ENCODE measurements at regions not wholly inside any gene's neighbourhood (a gene's known extent, or its start where the extent isn't known, plus 50 kb on each side); places are given as distances from the start of the nearest gene placed in this dataset.

DNA sequence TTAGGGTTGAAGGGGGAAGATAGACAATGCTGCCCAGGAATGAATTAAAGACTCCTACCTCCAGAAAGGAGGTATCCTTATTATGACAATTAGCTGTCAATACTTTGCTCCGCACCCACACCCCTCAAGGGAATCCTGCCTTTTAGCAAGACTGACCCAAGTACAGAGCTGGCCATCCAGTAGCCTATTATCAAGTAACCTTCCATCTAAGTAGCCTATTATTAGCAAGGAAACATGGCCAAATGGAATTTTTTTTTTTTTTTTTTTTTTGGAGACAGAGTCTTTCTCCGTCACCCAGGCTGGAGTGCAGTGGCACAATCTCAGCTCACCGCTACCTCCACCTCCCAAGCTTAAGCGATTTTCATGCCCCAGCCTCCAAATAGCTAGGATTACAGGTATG is 161.3 kb downstream of the PMP22 start:
- TF ChIP-seq, protein P1, sequence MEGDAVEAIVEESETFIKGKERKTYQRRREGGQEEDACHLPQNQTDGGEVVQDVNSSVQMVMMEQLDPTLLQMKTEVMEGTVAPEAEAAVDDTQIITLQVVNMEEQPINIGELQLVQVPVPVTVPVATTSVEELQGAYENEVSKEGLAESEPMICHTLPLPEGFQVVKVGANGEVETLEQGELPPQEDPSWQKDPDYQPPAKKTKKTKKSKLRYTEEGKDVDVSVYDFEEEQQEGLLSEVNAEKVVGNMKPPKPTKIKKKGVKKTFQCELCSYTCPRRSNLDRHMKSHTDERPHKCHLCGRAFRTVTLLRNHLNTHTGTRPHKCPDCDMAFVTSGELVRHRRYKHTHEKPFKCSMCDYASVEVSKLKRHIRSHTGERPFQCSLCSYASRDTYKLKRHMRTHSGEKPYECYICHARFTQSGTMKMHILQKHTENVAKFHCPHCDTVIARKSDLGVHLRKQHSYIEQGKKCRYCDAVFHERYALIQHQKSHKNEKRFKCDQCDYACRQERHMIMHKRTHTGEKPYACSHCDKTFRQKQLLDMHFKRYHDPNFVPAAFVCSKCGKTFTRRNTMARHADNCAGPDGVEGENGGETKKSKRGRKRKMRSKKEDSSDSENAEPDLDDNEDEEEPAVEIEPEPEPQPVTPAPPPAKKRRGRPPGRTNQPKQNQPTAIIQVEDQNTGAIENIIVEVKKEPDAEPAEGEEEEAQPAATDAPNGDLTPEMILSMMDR (IDR thresholded peaks at IDR 0.05; ENCODE audit: control extremely low read depth, extremely low read depth, low read depth, missing control alignments), result no peak
- CTCF ChIA-PET, result no interaction called here
- POLR2A ChIA-PET, result no interaction called here
- DNase-seq (ENCODE audit: extremely low spot score), result no peak

GRCh38 chr17:15101175-15101574 is 164.0 kb downstream of the PMP22 start:
- no peak for DNase-seq (ENCODE audit: extremely low spot score)
- ChIA-PET POLR2A (no interaction called here), CTCF (no interaction called here)
- TF ChIP-seq, protein P1 (IDR thresholded peaks at IDR 0.05; ENCODE audit: control extremely low read depth, extremely low read depth, low read depth, missing control alignments), result no peak

GRCh38 chr17:15096511-15096910 is 168.6 kb downstream of the PMP22 start:
- CTCF ChIA-PET, result no interaction called here

DNA sequence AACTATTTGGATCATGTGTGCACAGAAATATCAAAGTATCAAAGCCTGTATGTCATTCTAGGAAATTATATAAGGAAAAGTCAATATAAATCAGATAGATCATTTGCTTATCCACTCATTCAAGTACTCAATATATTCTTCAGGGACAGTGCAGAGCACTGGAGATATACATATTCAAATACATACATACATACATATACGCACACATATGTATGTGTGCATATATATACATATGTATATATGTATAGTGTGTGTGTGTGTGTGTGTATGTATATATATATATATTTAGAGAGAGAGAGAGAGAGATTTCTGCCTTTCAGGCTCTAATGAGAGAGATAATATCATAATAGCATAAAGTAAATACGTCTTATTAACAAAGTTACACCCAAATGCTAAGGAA is 169.2 kb downstream of the PMP22 start:
- ChIA-PET CTCF (no interaction called here), POLR2A (no interaction called here)
- TF ChIP-seq, protein P1 (IDR thresholded peaks at IDR 0.05; ENCODE audit: control extremely low read depth, extremely low read depth, low read depth, missing control alignments), result no peak
- no peak for DNase-seq (ENCODE audit: extremely low spot score)

More at GRCh38 chr17:15096511-15096910, 168.6 kb downstream of the PMP22 start:
- no peak for DNase-seq (ENCODE audit: extremely low spot score)
- POLR2A ChIA-PET, result no interaction called here
- TF ChIP-seq, protein P1 (IDR thresholded peaks at IDR 0.05; ENCODE audit: control extremely low read depth, extremely low read depth, low read depth, missing control alignments), result no peak

DNA sequence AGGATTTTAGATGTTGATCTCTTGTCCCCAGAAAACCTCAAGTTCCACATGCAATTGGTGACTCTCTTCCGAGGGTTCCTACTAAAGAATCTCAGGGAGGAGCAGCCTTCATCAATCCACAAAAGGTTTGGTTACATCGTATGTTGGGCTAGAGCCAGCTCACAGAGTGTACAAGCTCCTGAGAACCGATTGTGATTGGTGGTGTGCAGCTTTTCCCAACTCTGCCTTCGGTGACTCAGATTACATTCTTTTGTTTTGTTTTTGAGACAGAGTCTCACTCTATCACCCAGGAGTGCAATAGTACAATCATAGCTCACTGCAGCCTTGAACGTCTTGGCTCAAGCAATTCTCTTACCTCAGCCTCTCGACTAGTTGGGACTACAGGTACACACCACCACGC is 172.4 kb downstream of the PMP22 start:
- ChIA-PET POLR2A (no interaction called here), CTCF (no interaction called here)
- TF ChIP-seq, protein P1 (IDR thresholded peaks at IDR 0.05; ENCODE audit: control extremely low read depth, extremely low read depth, low read depth, missing control alignments), result no peak
- DNase-seq (ENCODE audit: extremely low spot score), result no peak

GRCh38 chr17:15092261-15092660 is 172.9 kb downstream of the PMP22 start:
- ChIA-PET POLR2A (no interaction called here), CTCF (no interaction called here)
- TF ChIP-seq, protein P1 (IDR thresholded peaks at IDR 0.05; ENCODE audit: control extremely low read depth, extremely low read depth, low read depth, missing control alignments), result no peak
- DNase-seq (ENCODE audit: extremely low spot score), result no peak

DNA sequence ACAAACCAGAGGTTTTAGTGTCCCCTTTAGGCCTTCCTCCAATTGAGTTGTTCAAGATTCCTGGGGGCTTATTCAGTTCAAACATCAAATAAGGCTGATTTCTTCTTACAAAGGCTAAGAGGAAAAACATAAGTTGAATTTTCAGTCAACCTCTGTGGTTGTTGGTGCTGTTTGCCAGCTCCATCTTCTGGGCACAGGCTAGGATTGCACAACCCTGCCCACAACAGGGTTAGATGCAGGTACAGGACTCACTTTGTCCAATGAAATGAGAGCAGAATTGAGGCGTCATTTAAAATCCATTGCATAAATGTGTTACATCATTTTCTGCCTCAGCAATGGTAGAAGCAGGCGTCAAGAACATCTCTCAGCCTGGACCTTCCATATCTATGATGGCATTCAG is 173.3 kb downstream of the PMP22 start:
- TF ChIP-seq, protein P1 (IDR thresholded peaks at IDR 0.05; ENCODE audit: control extremely low read depth, extremely low read depth, low read depth, missing control alignments), result no peak
- ChIA-PET CTCF (no interaction called here), POLR2A (no interaction called here)
- DNase-seq (ENCODE audit: extremely low spot score), result no peak
